A549 (cell line): ENCODE measurements at regions not wholly inside any gene's neighbourhood (a gene's known extent, or its start where the extent isn't known, plus 50 kb on each side); places are given as distances from the start of the nearest gene placed in this dataset.

Experiments used
- BHLHE40 ChIP-seq: IDR thresholded peaks from 2 replicates; pipeline ENCODE4 v1.6.1; 2012; ENCODE audit warnings: low read depth, low read length, inconsistent platforms
- CHD2 ChIP-seq: fragments of 150-350 bp; IDR thresholded peaks from 2 replicates; pipeline ENCODE4 v1.6.1; 2014; ENCODE audit warnings: low read length; ENCODE audit not compliant: partially characterized antibody
- JUN ChIP-seq, 2 experiments: fragments of >200 bp; sonication (Bioruptor Twin); formaldehyde crosslinking; IDR thresholded peaks; 2 replicates in 1 of 2; 3 replicates in 1 of 2; pipeline ENCODE4 v1.6.1; 2016 to 2017
- MYC ChIP-seq: IDR thresholded peaks from 2 replicates; pipeline ENCODE4 v1.6.1; 2012; ENCODE audit warnings: mild to moderate bottlenecking, inconsistent platforms, low read length, improper control_type of control experiment, borderline replicate concordance
- PHF8 ChIP-seq: fragments of 200-600 bp; sonication (generic); IDR thresholded peaks from 2 replicates; pipeline ENCODE4 v1.6.1; 2016; ENCODE audit warnings: low read depth, mild to moderate bottlenecking, antibody characterized with exemption, moderate library complexity, borderline replicate concordance
- POLR2A ChIP-seq: IDR thresholded peaks from 2 replicates; pipeline ENCODE4 v1.6.1; 2012; ENCODE audit warnings: mild to moderate bottlenecking, low read length
- RAD21 ChIP-seq, 2 experiments: fragments of >200 bp in 1 of 2; sonication (Bioruptor Twin) in 1 of 2; formaldehyde crosslinking in 1 of 2; IDR thresholded peaks in 1 of 2; conservative IDR thresholded peaks in 1 of 2; 2 replicates in 1 of 2; 3 replicates in 1 of 2; pipeline ENCODE4 v1.6.1; 2012 to 2018; ENCODE audit warnings: inconsistent platforms in 1 of 2
- RCOR1 ChIP-seq: fragments of 150-350 bp; IDR thresholded peaks from 2 replicates; pipeline ENCODE4 v1.6.1; 2014; ENCODE audit warnings: antibody characterized with exemption, low read length, low read depth
- RFX5 ChIP-seq: fragments of 450-650 bp; IDR thresholded peaks from 2 replicates; pipeline ENCODE4 v1.7.1; 2014; ENCODE audit warnings: antibody characterized with exemption, mild to moderate bottlenecking, moderate library complexity
- ZFP36 ChIP-seq: fragments of 450-650 bp; IDR thresholded peaks from 2 replicates; pipeline ENCODE4 v1.6.1; 2014; ENCODE audit warnings: borderline replicate concordance; ENCODE audit not compliant: partially characterized antibody
- ZNF302 ChIP-seq: fragments of 250-450 bp; sonication (Bioruptor Pico); IDR thresholded peaks from 2 replicates; pipeline ENCODE4 v1.9.0; 2021; ENCODE audit warnings: inconsistent platforms, mild to moderate bottlenecking, moderate library complexity
- TF ChIP-seq, protein P1 (sequence below): fragments of >200 bp; sonication (Bioruptor Twin); formaldehyde crosslinking; IDR thresholded peaks from 3 replicates; pipeline ENCODE4 v1.5.1; 2016

GRCh38 chr2:198791623-198792022 is 666.1 kb downstream of the SATB2 start:
- TF ChIP-seq RAD21 (conservative IDR thresholded peaks at IDR 0.05 in 1 of 2, IDR thresholded peaks at IDR 0.05 in 1 of 2) (no peak), MYC (no peak), PHF8 (no peak), CHD2 (no peak), BHLHE40 (no peak), POLR2A (no peak), ZFP36 (no peak), RCOR1 (no peak), RFX5 (no peak), ZNF302 (CRISPR knock-in tag) (no peak), JUN (IDR thresholded peaks at IDR 0.05) (no peak)
- TF ChIP-seq, protein P1, sequence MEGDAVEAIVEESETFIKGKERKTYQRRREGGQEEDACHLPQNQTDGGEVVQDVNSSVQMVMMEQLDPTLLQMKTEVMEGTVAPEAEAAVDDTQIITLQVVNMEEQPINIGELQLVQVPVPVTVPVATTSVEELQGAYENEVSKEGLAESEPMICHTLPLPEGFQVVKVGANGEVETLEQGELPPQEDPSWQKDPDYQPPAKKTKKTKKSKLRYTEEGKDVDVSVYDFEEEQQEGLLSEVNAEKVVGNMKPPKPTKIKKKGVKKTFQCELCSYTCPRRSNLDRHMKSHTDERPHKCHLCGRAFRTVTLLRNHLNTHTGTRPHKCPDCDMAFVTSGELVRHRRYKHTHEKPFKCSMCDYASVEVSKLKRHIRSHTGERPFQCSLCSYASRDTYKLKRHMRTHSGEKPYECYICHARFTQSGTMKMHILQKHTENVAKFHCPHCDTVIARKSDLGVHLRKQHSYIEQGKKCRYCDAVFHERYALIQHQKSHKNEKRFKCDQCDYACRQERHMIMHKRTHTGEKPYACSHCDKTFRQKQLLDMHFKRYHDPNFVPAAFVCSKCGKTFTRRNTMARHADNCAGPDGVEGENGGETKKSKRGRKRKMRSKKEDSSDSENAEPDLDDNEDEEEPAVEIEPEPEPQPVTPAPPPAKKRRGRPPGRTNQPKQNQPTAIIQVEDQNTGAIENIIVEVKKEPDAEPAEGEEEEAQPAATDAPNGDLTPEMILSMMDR, result no peak
